Jurkat, Clone E6-1 (cell line): ENCODE measurements at regions not wholly inside any gene's neighbourhood (a gene's known extent, or its start where the extent isn't known, plus 50 kb on each side); places are given as distances from the start of the nearest gene placed in this dataset.
"Not testable (repeated sequence)": the region's sequence is repeated elsewhere in the genome, so short reads cannot be mapped to it uniquely, and the experiment has no call there.

Source experiments
- DNase-seq: peaks from one replicate; pipeline ENCODE4 v3.0.0-alpha.2; 2011; ENCODE audit warnings: low read depth, low spot score
- H3K4me3 ChIP-seq: 2 replicates; pipeline ENCODE4 v1.5.1; 2011; ENCODE audit warnings: mild to moderate bottlenecking, low read length, control low read depth, moderate library complexity

DNA sequence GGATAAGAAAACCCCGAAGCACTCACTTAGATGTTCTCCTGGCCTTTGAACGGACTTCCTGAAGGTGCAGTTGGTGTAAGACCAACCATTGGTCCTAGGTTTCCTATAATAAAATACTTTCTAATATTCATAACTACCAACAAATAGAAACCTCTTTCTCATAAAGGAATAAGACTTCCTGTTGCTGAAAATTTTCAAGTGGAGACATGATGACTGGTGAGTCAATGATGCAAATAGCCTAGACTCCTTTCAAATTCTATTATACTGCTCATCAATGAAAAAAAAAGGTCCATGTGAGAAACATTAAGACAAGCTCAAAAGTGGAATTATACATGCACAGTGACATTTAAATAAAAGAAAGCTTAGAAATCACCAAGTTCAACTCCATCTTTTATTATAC, 862.8 kb downstream of the FAM181B start:
- DNase-seq = no peak

GRCh38 chr11:81870066-81870412, 863.6 kb downstream of the FAM181B start:
- DNase-seq = no peak
- H3K4me3 ChIP-seq = no peak overlapping the region

More for the DNA sequence above, 862.8 kb downstream of the FAM181B start:
- no peak overlapping the region for H3K4me3 ChIP-seq

GRCh38 chr11:81869351-81870065, 864.2 kb downstream of the FAM181B start:
- DNase-seq = peak; percentile 95
- H3K4me3 ChIP-seq = no peak overlapping the region

- no peak for DNase-seq
- H3K4me3 ChIP-seq = no peak overlapping the region
Observed at GRCh38 chr11:81866896-81867295, 866.8 kb downstream of the FAM181B start.

- DNase-seq = no peak
- H3K4me3 ChIP-seq = no peak overlapping the region
Observed at GRCh38 chr11:81857386-81857785, 876.3 kb downstream of the FAM181B start.

- no peak overlapping the region for H3K4me3 ChIP-seq
- DNase-seq = no peak
Observed at GRCh38 chr11:81853791-81854190, 879.9 kb downstream of the FAM181B start.

GRCh38 chr11:81852896-81853295, 880.8 kb downstream of the FAM181B start:
- no peak for DNase-seq
- no peak overlapping the region for H3K4me3 ChIP-seq

DNA sequence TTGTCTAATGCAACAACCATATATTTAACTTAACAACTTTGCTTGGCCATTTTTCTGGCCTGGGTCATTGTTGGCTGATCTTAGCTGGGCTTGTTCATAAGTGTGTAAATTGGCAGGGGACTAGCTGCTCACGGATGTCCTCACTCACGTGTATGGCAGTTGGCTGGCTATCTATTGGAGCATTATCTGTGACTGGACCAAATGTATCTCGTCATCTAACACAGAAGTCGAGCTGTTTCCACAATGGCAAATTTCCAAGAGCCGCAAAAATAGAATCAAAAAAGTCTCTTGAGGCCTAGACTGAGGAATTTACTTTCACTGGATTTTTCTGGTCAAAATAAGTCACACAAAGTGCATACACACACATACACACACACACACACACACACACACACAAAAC, 893.3 kb downstream of the FAM181B start:
- DNase-seq = no peak
- no peak overlapping the region for H3K4me3 ChIP-seq

- H3K4me3 ChIP-seq = no peak overlapping the region
- no peak for DNase-seq
Observed at GRCh38 chr11:81839976-81840375, 893.7 kb downstream of the FAM181B start.

DNA sequence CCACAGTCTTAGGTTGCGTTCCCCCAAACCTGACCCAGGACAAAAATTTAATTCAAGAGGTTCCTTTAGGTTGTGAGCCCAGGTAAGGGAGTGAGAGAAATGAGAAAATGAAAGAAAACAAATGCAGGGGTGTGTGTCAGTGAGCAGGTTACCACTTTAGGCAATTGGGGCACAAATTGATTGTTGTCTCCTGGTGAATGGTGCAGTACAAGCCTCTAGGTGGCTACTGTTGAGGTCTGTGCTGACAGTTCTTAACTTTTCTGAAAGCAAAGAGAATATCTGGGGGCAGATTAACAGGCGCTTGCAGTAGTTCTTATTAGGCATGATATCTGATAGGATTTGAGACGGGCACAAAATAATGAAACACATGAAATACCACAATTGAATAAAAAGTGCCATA, 894.6 kb downstream of the FAM181B start:
- H3K4me3 ChIP-seq = no peak overlapping the region
- no peak for DNase-seq

GRCh38 chr11:81829976-81830375, 903.7 kb downstream of the FAM181B start:
- H3K4me3 ChIP-seq = no peak overlapping the region
- no peak for DNase-seq

- DNase-seq = no peak
- H3K4me3 ChIP-seq = no peak overlapping the region
Observed at GRCh38 chr11:81825346-81825745, 908.3 kb downstream of the FAM181B start.

DNA sequence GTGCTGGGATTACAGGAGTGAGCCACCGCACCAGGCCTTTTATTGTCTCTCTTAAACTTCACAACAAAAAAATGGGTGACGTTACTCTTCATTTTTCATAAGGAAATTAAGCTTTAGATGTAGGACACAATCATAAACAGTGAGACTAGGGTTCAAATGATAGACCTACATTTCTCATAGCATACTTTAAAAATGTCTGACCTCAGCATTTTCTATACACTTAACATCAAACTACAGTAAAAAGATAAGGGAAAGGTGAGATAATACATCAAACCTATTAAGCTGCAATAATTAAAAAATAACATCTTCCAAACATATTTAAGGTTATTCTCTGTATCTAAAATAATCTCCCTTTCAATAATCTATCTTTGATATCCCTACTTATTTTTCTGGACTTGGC, 914.2 kb downstream of the FAM181B start:
- no peak overlapping the region for H3K4me3 ChIP-seq
- DNase-seq = no peak

DNA sequence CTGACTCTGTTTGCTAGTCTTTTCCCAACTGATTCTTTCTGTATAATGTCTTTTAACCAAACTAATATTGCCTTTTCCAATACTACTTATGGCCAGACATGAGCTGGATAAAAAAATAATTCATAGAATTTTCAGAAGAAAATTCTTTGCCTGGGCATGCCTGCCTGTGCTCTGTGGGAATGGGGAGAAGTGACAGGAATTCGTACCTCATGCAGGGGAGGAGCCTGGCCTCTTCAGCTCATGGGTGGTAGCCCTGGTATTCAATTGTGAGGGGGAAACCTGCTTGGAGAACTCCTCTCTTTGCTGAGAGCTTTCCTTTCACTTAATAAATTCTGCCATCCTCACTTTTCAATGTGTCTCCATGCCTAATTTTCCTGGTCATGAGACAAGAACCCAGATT, 928.8 kb downstream of the FAM181B start:
- no peak for DNase-seq

DNA sequence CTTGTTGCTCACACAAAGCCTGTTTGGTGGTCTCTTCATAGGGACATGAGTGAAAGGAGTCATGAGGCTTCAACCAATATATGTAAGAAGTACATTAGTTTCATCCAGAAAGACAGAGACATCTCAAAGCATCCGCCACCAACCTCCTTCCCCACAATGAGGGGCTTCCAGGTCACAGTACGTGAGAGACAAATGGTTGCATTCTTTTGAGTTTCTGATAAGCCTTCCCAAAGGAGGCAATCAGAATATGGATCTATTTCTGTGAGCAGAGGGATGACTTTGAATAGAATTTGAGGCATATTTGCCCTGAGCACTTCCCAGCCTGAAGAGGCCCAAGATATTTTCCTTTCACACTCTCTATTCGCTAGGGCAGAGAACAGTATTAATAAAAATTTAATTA, 931.1 kb downstream of the FAM181B start:
- no peak overlapping the region for H3K4me3 ChIP-seq
- DNase-seq = no peak

More for the DNA sequence above, 928.8 kb downstream of the FAM181B start:
- no peak overlapping the region for H3K4me3 ChIP-seq

DNA sequence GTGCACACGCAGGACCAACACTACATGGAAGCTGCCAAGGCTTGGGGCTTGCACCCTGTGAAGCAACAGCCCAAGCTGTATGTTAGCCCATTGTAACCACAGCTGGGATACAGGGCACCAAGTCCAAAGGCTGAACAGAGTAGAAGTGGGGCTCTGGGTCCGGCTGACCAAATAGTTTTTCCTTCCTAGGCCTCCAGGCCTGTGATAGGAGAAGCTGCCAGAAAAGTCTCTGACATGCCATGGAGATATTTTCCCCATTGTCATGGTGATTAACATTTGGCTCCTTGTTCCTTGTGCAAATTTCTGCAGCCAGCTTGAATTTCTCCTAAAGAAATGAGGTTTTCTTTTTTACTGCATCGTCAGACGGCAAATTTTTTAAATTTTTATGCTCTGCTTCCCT, 941.2 kb downstream of the FAM181B start:
- DNase-seq = no peak
- H3K4me3 ChIP-seq = no peak overlapping the region

- DNase-seq = peak; percentile 21
- H3K4me3 ChIP-seq = no peak overlapping the region
Observed at GRCh38 chr11:81787584-81788049, 946.0 kb downstream of the FAM181B start.

GRCh38 chr11:81772166-81772565, 961.5 kb downstream of the FAM181B start:
- no peak for DNase-seq
- H3K4me3 ChIP-seq = no peak overlapping the region

DNA sequence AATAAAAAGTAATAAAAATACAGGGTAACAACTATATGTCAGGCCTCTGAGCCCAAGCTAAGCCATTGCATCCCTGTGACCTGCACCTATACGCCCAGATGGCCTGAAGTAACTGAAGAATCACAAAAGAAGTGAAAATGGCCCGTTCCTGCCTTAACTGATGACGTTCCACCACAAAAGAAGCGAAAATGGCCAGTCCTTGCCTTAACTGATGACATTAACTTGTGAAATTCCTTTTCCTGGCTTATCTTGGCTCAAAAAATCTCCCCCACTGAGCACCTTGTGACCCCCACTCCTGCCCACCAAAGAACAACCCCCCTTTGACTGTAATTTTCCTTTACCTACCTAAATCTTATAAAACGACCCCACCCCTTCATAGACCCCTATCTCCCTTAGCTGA, 963.8 kb downstream of the FAM181B start:
- H3K4me3 ChIP-seq, DNase-seq: not testable (repeated sequence)

GRCh38 chr11:81756864-81757595, 976.6 kb downstream of the FAM181B start:
- H3K4me3 ChIP-seq = no peak overlapping the region
- no peak for DNase-seq

DNA sequence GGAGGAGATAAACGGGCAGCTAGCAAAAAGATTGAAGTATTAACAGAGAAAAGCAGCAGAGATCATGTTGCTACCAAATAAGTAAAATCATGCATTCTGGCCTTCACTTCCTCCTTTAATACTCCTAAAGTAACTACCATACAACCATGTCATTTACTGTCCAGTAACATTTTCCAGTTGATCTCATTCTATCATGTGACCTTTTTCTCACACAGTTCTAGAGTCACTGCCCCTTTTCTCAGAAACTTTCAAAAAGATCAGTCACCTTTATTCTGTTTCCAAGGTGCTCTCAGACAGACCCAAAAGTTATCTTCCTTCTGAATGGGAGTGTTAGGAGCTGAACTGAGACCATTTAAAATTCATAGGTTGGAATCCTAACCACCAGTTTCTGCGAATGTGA, 984.4 kb downstream of the FAM181B start:
- no peak for DNase-seq
- H3K4me3 ChIP-seq = no peak overlapping the region
